AML-193 (cell line): ENCODE measurements at regions not wholly inside any gene's neighbourhood (a gene's known extent, or its start where the extent isn't known, plus 50 kb on each side); places are given as distances from the start of the nearest gene placed in this dataset.
A peak's percentile ranks its signal among the peaks of the same experiment; 100 is the strongest.
"Not testable (repeated sequence)": the region's sequence is repeated elsewhere in the genome, so short reads cannot be mapped to it uniquely, and the experiment has no call there.

Experiments
- DNase-seq, 2 experiments: peaks; one replicate each; lab custom pipeline; 2025; lab: John Stamatoyannopoulos, UW

GRCh38 chr2:49804111-49804510, 649.8 kb upstream of the FSHR start:
- DNase-seq: no peak

- DNase-seq: no peak
These were observed 647.7 kb upstream of the FSHR start for GRCh38 chr2:49801898-49802450.

DNA sequence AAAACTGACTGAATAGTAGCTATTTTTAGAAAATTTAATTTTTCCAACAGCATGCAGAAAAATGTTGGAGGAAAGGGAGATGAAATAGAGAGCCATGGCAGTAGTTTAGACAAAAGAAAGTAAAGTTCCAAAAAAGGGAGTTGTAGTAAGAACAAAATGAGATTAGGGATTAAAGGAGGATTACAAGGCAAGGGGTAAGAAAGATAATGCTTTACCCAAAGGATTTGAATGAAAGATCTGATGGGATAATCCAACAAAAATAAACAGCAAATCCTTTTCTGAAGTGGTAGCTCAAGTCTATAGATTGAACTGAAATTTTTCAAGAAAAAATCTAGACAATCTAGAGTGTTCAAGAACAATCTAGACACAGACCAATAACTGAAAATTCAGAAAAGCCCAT, 644.3 kb upstream of the FSHR start:
- no peak for DNase-seq

DNA sequence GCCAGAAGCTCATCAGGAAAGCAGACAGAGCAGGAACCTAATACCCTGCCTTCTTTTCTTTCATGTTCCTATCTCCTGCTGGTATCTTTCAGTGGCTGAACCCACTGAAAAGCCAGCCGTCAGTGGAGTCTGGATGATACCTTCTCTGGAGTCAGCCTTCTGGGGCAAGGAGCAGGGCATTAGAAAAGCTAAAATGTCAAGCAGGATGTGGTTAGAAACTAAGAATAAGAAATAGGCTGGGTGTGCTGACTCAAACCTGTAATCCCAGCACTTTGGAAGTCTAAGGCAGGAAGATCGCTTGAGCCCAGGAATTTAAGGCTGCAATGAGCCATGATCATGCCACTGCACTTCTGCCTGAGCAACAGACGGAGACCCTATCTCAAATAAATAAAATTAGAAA, 642.0 kb upstream of the FSHR start:
- no peak for DNase-seq

GRCh38 chr2:49794396-49794795, 640.1 kb upstream of the FSHR start:
- no peak for DNase-seq

DNA sequence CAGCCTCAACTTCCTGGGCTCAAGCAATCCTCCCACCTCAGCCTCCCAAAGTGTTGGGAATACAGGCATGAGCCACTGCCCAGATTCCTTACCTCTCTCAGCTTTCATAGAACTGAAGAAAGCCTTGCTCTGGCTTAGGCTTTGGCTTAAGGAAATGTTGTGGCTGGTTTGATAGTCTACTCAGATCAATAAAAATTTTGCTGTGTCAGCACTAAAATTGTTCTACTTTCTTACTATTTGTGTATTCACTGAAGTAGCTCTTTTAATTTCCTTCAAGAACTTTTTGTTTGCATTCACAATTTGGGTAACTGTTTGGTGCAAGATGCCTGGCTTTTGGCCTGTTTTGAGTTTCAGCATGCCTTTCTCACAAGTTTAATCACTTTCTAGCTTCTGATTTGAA, 634.0 kb upstream of the FSHR start:
- DNase-seq: no peak

- DNase-seq: no peak
These were observed 626.6 kb upstream of the FSHR start for GRCh38 chr2:49780949-49781348.

DNA sequence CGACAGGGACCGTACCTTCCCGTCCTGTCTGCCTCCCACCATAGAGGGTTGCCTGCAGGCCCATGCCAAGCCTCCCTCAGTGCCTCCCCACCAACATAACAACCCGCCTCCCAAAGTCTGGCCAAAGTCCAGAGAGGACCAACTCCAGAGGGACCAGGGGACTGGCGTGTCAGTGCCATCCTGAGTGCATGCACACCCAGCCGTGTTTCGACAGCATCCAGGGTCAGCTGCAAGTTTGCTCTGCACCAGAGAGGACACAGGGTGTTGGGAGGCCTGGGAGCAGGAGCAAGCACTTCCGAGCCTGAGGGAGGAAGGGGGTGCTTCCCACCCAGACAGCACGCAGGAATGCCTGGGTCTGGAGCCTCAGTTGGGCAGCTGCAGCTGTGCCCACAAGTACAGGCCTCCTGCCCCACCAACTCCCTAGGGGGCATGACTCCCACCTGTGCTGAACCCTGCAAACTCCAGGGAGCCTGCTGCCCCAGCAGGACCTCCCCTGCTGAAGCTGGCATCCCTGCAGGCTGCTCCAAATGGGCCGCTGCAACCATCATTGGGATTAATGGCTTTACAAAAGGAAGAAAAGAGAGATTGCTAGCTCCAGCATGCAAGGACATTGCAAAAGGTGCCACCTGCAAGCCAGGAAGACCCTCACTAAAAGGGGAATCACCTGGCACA, 618.1 kb upstream of the FSHR start:
- DNase-seq: no peak

DNA sequence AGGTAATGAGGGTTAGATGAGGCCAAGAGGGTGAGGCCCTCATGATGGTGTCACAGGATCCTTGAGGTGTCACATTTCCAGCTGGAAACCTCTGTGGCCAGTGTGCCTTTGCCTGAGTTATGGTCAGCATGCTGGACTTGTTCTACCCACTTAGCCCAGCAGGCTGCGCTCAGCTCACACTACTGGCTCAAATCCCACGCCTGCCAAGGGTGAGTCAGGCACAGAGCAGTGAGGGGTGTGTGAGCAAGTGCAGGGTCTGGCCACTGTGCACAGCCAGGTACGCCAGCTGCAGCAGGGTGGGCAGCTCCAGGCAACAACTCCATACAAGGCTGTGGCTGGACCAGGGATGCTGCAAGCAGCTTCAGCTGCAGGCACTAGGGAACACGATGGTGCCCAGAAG, 616.6 kb upstream of the FSHR start:
- peak; percentile 6 to 20 for DNase-seq

DNA sequence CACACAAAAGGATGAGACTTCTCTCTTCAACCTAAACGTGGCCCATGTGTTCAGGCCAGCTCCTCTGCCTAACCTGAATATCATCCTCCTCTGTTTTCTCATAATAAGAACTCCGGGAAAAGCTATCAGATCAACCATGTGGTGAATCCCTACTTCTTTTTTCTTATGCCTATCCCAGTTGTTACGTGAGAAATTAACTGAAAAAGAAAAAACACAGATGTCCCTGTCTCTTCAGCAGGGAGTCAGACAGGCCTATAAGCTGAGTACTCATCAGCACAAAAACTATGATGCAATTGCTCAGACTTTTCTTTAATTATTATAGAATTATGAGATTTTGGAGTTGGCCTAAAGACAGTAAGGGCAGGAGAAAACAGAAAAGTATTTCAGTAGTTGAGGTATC, 613.0 kb upstream of the FSHR start:
- no peak for DNase-seq

DNA sequence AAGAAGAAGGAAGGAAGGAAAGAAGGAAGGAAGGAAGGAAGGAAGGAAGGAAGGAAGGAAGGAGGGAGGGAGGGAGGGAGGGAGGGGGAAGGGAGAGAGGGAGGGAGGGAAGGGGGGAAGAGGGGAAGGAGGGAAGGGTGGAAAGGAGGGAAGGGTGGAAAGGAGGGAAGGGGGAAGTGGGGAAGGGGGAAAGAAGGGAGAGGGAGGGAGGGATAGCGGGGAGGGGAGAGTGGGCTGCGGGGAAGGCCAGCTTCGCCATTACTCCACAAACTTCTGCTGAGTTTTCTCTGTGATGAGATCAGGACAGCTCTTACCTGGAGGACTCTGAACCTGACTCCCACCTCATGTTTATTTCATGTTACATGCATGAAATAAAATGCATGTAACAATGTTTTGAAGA, 601.5 kb upstream of the FSHR start:
- DNase-seq: no peak

- DNase-seq: no peak
These were observed 600.1 kb upstream of the FSHR start for GRCh38 chr2:49754381-49754780.

GRCh38 chr2:49753344-49753985, 599.1 kb upstream of the FSHR start:
- no peak for DNase-seq

DNA sequence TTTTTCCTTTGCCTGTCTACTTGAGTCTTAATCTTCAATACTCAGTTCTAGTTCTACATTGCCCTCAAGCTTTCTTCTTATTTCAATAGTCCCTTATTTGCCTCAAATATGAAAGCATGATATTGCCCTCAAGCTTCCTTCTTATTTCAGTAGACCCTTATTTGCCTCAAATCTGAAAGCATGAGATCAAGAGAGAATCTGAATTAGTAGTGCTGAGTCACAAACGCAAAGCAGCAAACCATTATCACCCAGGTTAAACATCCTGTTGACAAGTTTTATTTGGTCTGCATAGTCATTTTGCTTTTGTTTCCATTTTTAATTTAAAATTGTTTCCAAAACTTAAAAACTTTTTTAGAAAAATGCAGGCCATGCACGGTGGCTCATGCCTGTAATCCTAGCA, 583.3 kb upstream of the FSHR start:
- no peak for DNase-seq

- not testable (repeated sequence) for DNase-seq
These were observed 578.6 kb upstream of the FSHR start for GRCh38 chr2:49732924-49733323.

DNA sequence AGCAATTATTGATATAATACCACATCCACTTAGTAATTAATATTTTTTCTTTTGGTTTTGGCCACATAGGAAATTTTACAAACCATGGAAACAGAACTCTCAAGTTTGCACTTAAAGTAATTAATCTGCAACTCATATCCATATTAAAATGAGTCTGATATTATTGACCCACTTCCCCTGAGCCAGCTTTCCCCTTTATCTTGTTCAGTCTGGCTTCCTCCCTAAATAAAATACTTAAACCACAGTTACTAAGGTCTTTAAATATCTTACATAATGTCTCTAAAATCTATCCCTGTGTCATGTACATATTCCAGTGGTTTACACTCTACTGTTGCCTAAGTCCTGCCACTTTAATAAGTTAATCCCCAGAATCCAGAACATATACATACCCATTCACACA, 564.9 kb upstream of the FSHR start:
- DNase-seq: no peak

DNA sequence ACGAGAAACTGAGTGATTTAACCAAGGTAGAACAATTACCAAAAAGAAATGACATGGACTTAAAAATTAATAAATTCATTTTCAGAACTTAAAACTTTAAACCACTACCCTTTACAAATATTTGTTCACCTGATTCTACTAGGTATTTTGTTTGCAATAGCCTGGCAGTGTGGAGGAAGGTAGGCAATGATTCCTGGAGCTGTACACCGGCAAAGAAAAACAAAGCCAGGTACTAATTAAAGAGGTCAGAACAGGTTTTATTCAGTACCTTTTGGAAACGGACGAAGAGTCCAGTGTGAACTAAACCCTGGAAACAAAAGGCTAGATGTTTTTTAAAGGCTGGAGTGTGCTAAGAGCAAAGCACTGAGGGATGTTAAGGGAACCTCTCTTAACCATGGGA, 561.3 kb upstream of the FSHR start:
- DNase-seq: no peak

GRCh38 chr2:49714454-49714853, 560.1 kb upstream of the FSHR start:
- no peak for DNase-seq

DNA sequence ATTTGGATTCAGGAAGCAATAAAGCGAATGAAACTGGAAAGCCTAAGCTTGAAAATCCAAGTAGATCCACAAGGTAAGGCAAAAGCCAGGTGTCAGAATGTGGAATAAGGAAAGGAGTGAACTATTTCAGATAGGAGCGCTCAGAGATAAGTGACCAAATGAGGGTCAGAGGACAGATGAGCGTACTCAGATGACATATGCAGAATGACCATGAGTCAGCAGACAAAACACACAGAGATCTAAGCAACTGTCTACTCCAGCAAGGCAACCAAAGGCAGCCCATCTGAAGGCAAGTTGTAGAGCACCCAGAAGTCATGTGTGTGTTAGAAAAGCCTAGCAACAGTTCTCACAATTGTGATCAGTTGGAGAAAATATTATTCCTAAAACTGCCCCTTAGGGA, 548.4 kb upstream of the FSHR start:
- no peak for DNase-seq

- DNase-seq: no peak
These were observed 539.6 kb upstream of the FSHR start for GRCh38 chr2:49693961-49694360.

DNA sequence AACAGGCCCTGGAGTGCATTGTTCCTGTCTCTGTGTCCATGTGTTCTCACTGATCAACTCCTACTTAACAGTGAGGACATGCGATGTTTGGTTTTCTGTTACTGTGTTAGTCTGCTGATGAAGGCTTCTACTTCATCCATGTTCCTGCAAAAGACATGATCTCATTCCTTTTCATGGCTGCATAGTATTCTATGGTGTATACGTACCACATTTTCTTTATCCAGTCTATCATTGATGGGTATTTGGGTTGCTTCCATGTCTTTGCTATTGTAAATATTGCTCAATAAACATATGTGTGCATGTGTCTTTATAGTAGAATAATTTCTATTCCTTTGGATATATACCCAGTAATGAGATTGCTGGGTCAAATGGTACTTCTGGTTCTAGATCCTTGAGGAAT, 537.7 kb upstream of the FSHR start:
- not testable (repeated sequence) for DNase-seq

GRCh38 chr2:49687918-49688317, 533.6 kb upstream of the FSHR start:
- peak in 1 of 2 experiments; percentile 19 for DNase-seq

GRCh38 chr2:49686897-49687442, 532.7 kb upstream of the FSHR start:
- no peak for DNase-seq

DNA sequence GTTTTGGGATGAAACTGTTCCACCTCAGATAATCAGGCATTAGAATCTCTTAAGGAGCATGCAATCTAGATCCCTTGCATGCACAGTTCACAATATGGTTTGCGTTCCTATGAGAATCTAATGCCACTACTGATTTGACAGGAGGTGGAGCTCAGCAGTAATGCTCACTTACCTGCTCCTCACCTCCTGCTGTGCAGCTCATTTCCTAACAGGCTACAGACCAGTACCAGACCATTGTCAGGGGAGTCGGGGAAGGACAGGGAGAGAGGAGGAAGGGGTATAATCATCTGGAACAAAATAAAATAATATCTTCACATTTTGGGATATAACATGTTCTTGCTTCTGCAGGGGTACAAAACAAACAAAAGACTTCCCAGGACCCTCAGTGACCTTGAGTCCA, 532.0 kb upstream of the FSHR start:
- DNase-seq: no peak
